LNCaP clone FGC (cell line): ENCODE measurements at regions not wholly inside any gene's neighbourhood (a gene's known extent, or its start where the extent isn't known, plus 50 kb on each side); places are given as distances from the start of the nearest gene placed in this dataset.

Experiments used
- DNase-seq: peaks from one replicate; pipeline ENCODE4 v3.0.0-alpha.2; 2011; ENCODE audit warnings: low read depth
- H3K4me3 ChIP-seq: 2 replicates; pipeline ENCODE4 v1.5.1; 2011; ENCODE audit warnings: mild to moderate bottlenecking, low read depth, low read length, control low read depth
- CTCF ChIP-seq: IDR thresholded peaks from 2 replicates; pipeline ENCODE4 v1.5.1; 2012; ENCODE audit warnings: mild to moderate bottlenecking; ENCODE audit not compliant: control insufficient read depth, insufficient read depth; ENCODE audit errors: extremely low read depth

DNA sequence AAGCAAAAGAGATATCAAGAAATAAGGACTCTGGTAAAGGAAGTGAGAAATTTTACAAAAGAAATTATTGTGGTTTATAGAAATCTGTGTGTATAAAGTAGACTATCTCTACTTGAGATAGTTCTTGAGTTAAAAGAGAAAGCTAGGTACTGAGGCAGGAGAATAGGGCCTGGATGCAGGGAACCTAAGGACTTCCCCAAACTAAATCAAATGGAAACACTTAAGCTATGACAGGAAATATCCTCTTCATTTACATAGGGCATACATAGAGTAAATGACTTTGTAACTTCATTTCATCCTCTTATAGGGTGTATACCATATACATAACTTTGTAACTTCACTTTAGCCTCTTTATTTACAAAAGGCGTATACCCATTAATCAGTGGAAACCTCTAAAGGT is 219.2 kb upstream of the RGPD4 start:
- no peak for DNase-seq
- H3K4me3 ChIP-seq = no peak overlapping the region
- no peak for TF ChIP-seq CTCF

GRCh38 chr2:107615039-107615438 is 211.7 kb upstream of the RGPD4 start:
- DNase-seq = no peak
- no peak overlapping the region for H3K4me3 ChIP-seq
- TF ChIP-seq CTCF = no peak

- TF ChIP-seq CTCF = no peak
- H3K4me3 ChIP-seq = no peak overlapping the region
- no peak for DNase-seq
These were observed 207.9 kb upstream of the RGPD4 start for GRCh38 chr2:107618769-107619168.

- H3K4me3 ChIP-seq = no peak overlapping the region
- DNase-seq = no peak
- TF ChIP-seq CTCF = no peak
These were observed 205.2 kb upstream of the RGPD4 start for GRCh38 chr2:107621186-107622165.

GRCh38 chr2:107622741-107623310 is 203.9 kb upstream of the RGPD4 start:
- H3K4me3 ChIP-seq = no peak overlapping the region
- TF ChIP-seq CTCF = no peak
- DNase-seq = no peak

GRCh38 chr2:107625982-107626381 is 200.7 kb upstream of the RGPD4 start:
- H3K4me3 ChIP-seq = no peak overlapping the region
- DNase-seq = no peak
- no peak for TF ChIP-seq CTCF
